Spleen (tissue), 11 donors: ENCODE measurements at regions not wholly inside any gene's neighbourhood (a gene's known extent, or its start where the extent isn't known, plus 50 kb on each side); places are given as distances from the start of the nearest gene placed in this dataset.
"Not testable (repeated sequence)": the region's sequence is repeated elsewhere in the genome, so short reads cannot be mapped to it uniquely, and the experiment has no call there.

Experiments used
- DNase-seq: peaks from one replicate; pipeline ENCODE4 v3.0.0-alpha.2; 2020
- H3K27ac ChIP-seq, 8 donors: fragments of 200-600 bp; sonication (generic) in 7 of 8; 1 replicate in 4 of 8; 2 replicates in 4 of 8; pipeline versions ENCODE4 v1.5.0 to v1.8.0; 2016 to 2021; ENCODE audit warnings: inconsistent platforms in 4 of 8, mild to moderate bottlenecking in 4 of 8, moderate library complexity in 1 of 8
- H3K27me3 ChIP-seq, 7 donors: fragments of 200-600 bp; sonication (generic) in 6 of 7; replicated peaks in 1 of 7; 1 replicate in 4 of 7; 2 replicates in 3 of 7; pipeline versions ENCODE4 v1.5.0 to v1.8.0; 2016 to 2021; ENCODE audit warnings: inconsistent platforms in 3 of 7, mild to moderate bottlenecking in 1 of 7
- H3K36me3 ChIP-seq, 6 donors: fragments of 200-600 bp; sonication (generic) in 5 of 6; 1 replicate in 4 of 6; 2 replicates in 2 of 6; pipeline versions ENCODE4 v1.5.0 to v1.8.0; 2016 to 2021; ENCODE audit warnings: inconsistent platforms in 2 of 6
- H3K4me1 ChIP-seq, 6 donors: fragments of 200-600 bp; sonication (generic) in 5 of 6; 1 replicate in 3 of 6; 2 replicates in 3 of 6; pipeline versions ENCODE4 v1.5.0 to v1.8.0; 2016 to 2021; ENCODE audit warnings: inconsistent platforms in 3 of 6
- H3K4me3 ChIP-seq, 8 donors: fragments of 200-600 bp; sonication (generic) in 7 of 8; 1 replicate in 4 of 8; 2 replicates in 4 of 8; pipeline versions ENCODE4 v1.5.0 to v1.8.0; 2016 to 2021; ENCODE audit warnings: inconsistent platforms in 4 of 8, mild to moderate bottlenecking in 4 of 8, moderate library complexity in 2 of 8
- H3K9me3 ChIP-seq, 8 donors: fragments of 200-600 bp; sonication (generic) in 7 of 8; 1 replicate in 4 of 8; 2 replicates in 4 of 8; pipeline versions ENCODE4 v1.5.0 to v1.8.0; 2016 to 2021; ENCODE audit warnings: inconsistent platforms in 4 of 8
- POLR2A ChIP-seq, 3 donors: fragments of 450-650 bp; IDR thresholded peaks; one replicate each; pipeline ENCODE4 v1.5.1; 2017; ENCODE audit warnings: antibody characterized with exemption in 3 of 3, mild to moderate bottlenecking in 1 of 3
- POLR2AphosphoS5 ChIP-seq, 3 donors: sonication (generic); formaldehyde crosslinking; IDR thresholded peaks; one replicate each; pipeline ENCODE4 v1.5.1; 2017; ENCODE audit warnings: antibody characterized with exemption in 3 of 3
- WGBS, 5 donors: extraction: QIAGEN DNeasy Blood & Tissue Kit in 3 of 5; methylation state at CpG; one replicate each; pipeline versions ENCODE4 v1.1.5 to v1.1.7; 2013 to 2018; 5-methylcytosine and 5-hydroxymethylcytosine counted together
- intact Hi-C: fragments of 100-400 bp; cut with DNase I; formaldehyde crosslinking; loops from one replicate; pipeline ENCODE4 v1.15.0; 2023; ENCODE audit warnings: low total_unique reads
- TF ChIP-seq, protein P1 (sequence below), 11 experiments: fragments of 200-600 bp in 7 of 11; fragments of 450-650 bp in 4 of 11; sonication (generic) in 4 of 11; IDR thresholded peaks in 8 of 11; conservative IDR thresholded peaks in 3 of 11; 1 replicate in 7 of 11; 2 replicates in 4 of 11; pipeline versions ENCODE4 v1.4.0 to v1.8.0; 2016 to 2021; ENCODE audit warnings: antibody characterized with exemption in 11 of 11, inconsistent platforms in 4 of 11, mild to moderate bottlenecking in 1 of 11
- donor health status: healthy with polysubstance abuse.
- donor health status: DM: no; HTN: no; CAD: no; lungs with moderate emphysema.
- donor health status: DM: no; HTN: no; CAD: no.
- donor health status: Bipolar disorder and iron deficiency.
- donor health status: healthy.
- donor health status: DM: no; HTN: no; CAD: no.
- donor health status: DM: yes; HTN: yes; CAD: no.

DNA sequence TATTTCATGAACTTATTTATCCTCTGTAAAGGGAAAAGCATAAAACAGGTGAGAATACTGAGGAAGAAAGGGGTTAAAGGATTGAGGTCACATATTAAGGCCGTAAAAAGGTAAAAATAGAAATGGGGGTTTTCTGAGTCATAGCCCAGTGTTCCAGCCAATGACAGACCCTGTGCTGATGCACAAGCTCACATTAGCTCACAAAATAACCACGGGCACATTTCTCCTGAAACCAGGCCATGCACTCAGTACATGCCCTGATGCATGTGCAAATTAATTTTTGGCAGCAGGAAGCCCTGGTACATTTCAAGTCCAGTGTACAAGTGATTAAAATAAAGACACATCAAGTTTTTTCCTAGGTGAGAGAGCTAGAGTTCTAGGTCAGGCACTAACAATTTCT, 194.4 kb downstream of the TMEM200A start:
- TF ChIP-seq POLR2A (IDR thresholded peaks at IDR 0.05) (no peak), POLR2AphosphoS5 (IDR thresholded peaks at IDR 0.05) (no peak)
- TF ChIP-seq, protein P1, sequence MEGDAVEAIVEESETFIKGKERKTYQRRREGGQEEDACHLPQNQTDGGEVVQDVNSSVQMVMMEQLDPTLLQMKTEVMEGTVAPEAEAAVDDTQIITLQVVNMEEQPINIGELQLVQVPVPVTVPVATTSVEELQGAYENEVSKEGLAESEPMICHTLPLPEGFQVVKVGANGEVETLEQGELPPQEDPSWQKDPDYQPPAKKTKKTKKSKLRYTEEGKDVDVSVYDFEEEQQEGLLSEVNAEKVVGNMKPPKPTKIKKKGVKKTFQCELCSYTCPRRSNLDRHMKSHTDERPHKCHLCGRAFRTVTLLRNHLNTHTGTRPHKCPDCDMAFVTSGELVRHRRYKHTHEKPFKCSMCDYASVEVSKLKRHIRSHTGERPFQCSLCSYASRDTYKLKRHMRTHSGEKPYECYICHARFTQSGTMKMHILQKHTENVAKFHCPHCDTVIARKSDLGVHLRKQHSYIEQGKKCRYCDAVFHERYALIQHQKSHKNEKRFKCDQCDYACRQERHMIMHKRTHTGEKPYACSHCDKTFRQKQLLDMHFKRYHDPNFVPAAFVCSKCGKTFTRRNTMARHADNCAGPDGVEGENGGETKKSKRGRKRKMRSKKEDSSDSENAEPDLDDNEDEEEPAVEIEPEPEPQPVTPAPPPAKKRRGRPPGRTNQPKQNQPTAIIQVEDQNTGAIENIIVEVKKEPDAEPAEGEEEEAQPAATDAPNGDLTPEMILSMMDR (IDR thresholded peaks at IDR 0.05 in 8 of 11, conservative IDR thresholded peaks at IDR 0.05 in 3 of 11): no peak
- 49 to 86% (median 62%) methylated on average over 2 of the region's 2 CpGs for WGBS, 5 donors
- no peaks in the 10 kb centered on the region for H3K36me3 ChIP-seq
- no peaks in the 10 kb centered on the region for H3K27me3 ChIP-seq
- H3K4me1 ChIP-seq: no peaks in the 10 kb centered on the region
- intact Hi-C loops: no loop called here
- no peak for DNase-seq
- H3K4me3 ChIP-seq: no peak overlapping the region
- H3K27ac ChIP-seq: no peak overlapping the region
- H3K9me3 ChIP-seq: no peaks in the 10 kb centered on the region

DNA sequence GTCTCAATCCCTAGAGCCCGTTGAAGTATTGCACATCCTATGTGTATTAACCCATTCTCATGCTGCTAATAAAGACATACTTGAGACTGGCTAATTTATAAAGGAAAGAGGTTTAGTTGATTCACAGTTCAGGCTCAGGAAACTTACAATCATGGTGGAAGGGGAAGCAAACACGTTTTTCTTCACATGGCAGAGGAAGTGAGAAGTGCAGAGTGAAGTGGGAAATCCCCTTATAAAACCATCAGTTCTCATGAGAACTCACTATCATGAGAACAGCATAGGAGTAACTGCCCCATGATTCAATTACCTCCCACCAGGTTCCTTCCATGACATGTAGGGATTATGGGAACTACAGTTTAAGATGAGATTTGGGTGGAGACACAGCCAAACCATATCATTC, 195.3 kb downstream of the TMEM200A start:
- H3K27me3 ChIP-seq, DNase-seq, H3K27ac ChIP-seq, H3K4me1 ChIP-seq, H3K36me3 ChIP-seq, intact Hi-C loops, H3K9me3 ChIP-seq, H3K4me3 ChIP-seq: not testable (repeated sequence)
- WGBS, 5 donors: 40 to 49% (median 47%) methylated on average over 2 of the region's 2 CpGs

DNA sequence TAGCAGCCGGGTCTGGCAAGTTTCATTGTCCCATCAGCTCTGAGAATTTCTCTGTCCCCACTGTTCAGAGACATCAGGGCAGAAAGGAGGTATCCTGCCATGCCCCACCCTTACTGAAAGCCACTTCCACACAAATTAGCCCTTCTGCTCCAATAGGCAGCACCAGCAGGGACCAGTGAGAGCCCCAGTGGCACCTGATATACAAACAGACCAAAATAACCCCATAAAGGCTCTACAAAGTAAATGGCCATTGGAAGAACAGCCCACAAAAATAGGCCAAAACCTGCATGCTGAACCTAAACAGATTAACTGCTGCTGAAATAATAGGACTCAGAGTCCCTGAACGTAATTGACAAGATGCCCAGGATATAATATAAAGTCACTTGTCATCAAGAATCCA, 199.9 kb downstream of the TMEM200A start:
- H3K27ac ChIP-seq: no peak overlapping the region
- no peaks in the 10 kb centered on the region for H3K9me3 ChIP-seq
- no peaks in the 10 kb centered on the region for H3K4me1 ChIP-seq
- no peaks in the 10 kb centered on the region for H3K36me3 ChIP-seq
- H3K27me3 ChIP-seq: no peaks in the 10 kb centered on the region
- no peak for DNase-seq
- 81 to 93% (median 84%) methylated on average over 2 of the region's 2 CpGs for WGBS, 5 donors
- no peak for TF ChIP-seq POLR2AphosphoS5 (IDR thresholded peaks at IDR 0.05)
- intact Hi-C loops: no loop called here
- H3K4me3 ChIP-seq: no peak overlapping the region

DNA sequence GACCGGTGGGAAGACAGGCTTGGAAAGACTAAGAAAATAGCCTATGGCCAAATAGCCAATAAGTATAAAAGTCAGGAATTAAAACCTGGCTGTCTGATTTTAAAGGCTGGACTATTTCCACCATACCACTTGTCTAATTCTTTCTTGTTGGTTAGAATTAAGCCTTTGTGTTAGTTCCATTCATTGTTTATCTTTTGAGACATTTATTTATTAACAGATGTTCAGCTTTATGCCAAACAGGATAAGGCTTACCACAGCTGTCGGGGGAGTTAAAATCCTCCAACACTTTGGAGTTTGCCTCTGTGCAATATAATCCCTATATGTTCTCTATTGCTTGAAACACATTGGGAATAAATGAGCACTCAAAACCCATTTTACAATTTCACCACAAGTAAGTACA, 208.3 kb downstream of the TMEM200A start:
- Histone ChIP-seq H3K4me3 (no peak overlapping the region), H3K27me3 (no peaks in the 10 kb centered on the region), H3K27ac (no peak overlapping the region), H3K9me3 (peaks cover 0 to 5% (median 0%) of the 10 kb centered on the region in 8 donors), H3K36me3 (no peaks in the 10 kb centered on the region), H3K4me1 (peaks cover 0 to 24% (median 8%) of the 10 kb centered on the region in 6 donors)
- WGBS, 5 donors: 58 to 80% (median 70%) methylated on average over 2 of the region's 2 CpGs
- intact Hi-C loops: no loop called here
- TF ChIP-seq, protein P1 (IDR thresholded peaks at IDR 0.05 in 8 of 11, conservative IDR thresholded peaks at IDR 0.05 in 3 of 11): no peak
- TF ChIP-seq POLR2AphosphoS5 (IDR thresholded peaks at IDR 0.05) (no peak), POLR2A (IDR thresholded peaks at IDR 0.05) (no peak)
- no peak for DNase-seq

DNA sequence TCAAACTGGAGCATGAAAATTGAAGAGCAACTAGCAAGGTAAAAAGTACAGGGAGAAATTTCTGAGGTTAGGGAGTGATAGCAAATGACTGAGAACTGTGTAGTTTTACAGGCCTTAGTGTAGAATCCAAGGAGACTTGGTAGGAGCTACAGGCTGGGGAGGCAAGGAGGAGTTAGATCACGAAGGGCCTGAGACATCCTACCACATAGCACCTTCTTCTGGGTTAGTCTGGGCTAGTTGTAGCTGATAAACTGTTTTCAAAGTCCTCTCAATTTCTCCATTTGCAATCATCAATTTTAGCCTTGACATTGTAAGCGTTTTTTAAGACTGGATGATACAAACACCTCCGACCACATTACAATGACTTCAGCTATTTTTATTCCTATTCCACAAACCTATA, 209.7 kb downstream of the TMEM200A start:
- TF ChIP-seq POLR2A (IDR thresholded peaks at IDR 0.05): no peak
- TF ChIP-seq, protein P1 (IDR thresholded peaks at IDR 0.05 in 8 of 11, conservative IDR thresholded peaks at IDR 0.05 in 3 of 11): no peak
- TF ChIP-seq POLR2AphosphoS5 (IDR thresholded peaks at IDR 0.05): no peak
- no peak for DNase-seq
- intact Hi-C loops: no loop called here
- H3K36me3 ChIP-seq: no peaks in the 10 kb centered on the region
- H3K9me3 ChIP-seq: peaks cover 0 to 5% (median 0%) of the 10 kb centered on the region in 8 donors
- peak overlapping the region in 5 of 8 donors; percentile 24 to 67 (median 39) for H3K27ac ChIP-seq
- no peak overlapping the region for H3K4me3 ChIP-seq
- H3K27me3 ChIP-seq: no peaks in the 10 kb centered on the region
- 47 to 58% (median 53%) methylated on average over 3 of the region's 3 CpGs for WGBS, 5 donors
- peaks cover 0 to 24% (median 8%) of the 10 kb centered on the region in 6 donors for H3K4me1 ChIP-seq
